ENCODE measurements at regions not wholly inside any gene's neighbourhood (a gene's known extent, or its start where the extent isn't known, plus 50 kb on each side); places are given as distances from the start of the nearest gene placed in this dataset.

DNA sequence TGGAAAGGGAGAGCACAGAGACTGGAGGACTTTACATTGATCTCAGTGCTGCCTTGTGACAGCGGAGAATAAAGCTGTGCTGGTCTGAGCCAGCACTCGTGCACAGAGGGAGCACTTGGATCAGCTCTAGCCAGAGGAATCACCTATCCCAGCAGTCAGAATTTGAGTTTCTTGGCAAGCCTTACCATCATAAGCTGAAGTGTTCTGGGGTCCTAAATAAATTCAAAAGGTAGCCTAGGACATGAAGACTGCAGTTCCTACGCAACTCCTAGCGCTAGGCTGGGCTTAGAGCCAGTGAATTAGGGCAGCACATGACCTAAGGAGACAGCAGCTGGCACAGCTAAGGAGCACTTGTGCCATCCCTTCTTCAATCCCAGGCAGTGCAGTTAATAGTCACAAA is 119.5 kb downstream of the HMHB1 start:
- ChIA-PET POLR2A (no interaction called here), CTCF (no interaction called here)
- TF ChIP-seq, protein P1, sequence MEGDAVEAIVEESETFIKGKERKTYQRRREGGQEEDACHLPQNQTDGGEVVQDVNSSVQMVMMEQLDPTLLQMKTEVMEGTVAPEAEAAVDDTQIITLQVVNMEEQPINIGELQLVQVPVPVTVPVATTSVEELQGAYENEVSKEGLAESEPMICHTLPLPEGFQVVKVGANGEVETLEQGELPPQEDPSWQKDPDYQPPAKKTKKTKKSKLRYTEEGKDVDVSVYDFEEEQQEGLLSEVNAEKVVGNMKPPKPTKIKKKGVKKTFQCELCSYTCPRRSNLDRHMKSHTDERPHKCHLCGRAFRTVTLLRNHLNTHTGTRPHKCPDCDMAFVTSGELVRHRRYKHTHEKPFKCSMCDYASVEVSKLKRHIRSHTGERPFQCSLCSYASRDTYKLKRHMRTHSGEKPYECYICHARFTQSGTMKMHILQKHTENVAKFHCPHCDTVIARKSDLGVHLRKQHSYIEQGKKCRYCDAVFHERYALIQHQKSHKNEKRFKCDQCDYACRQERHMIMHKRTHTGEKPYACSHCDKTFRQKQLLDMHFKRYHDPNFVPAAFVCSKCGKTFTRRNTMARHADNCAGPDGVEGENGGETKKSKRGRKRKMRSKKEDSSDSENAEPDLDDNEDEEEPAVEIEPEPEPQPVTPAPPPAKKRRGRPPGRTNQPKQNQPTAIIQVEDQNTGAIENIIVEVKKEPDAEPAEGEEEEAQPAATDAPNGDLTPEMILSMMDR (IDR thresholded peaks at IDR 0.05; ENCODE audit: insufficient read depth, low read length, missing control alignments): no peak
- no peak overlapping the region for H3K4me3 ChIP-seq (ENCODE audit: low read depth, low read length)
- no peak for DNase-seq (ENCODE audit: low read depth, low spot score)

DNA sequence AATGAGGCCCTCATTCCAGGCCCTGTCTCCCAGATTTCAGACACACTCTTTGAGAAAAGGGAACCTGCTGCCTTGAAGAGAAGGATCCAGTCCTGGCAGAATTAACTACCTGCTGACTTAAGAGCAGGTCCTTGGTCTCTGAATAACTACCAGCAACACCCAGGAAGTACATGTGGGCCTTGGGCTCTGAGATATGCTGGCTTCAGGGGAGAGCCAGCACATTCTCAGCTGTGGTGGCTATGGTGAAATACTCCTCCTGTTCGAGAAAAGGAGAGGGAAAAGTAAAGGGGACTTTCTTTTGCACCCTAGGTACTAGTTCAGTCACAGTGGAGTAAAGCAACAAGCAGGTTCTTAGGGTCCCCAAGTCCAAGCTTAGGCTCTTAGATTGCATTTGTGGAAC is 120.0 kb downstream of the HMHB1 start:
- no peak overlapping the region for H3K4me3 ChIP-seq (ENCODE audit: low read depth, low read length)
- ChIA-PET POLR2A (no interaction called here), CTCF (no interaction called here)
- no peak for DNase-seq (ENCODE audit: low read depth, low spot score)
- TF ChIP-seq, protein P1 (IDR thresholded peaks at IDR 0.05; ENCODE audit: insufficient read depth, low read length, missing control alignments): no peak

DNA sequence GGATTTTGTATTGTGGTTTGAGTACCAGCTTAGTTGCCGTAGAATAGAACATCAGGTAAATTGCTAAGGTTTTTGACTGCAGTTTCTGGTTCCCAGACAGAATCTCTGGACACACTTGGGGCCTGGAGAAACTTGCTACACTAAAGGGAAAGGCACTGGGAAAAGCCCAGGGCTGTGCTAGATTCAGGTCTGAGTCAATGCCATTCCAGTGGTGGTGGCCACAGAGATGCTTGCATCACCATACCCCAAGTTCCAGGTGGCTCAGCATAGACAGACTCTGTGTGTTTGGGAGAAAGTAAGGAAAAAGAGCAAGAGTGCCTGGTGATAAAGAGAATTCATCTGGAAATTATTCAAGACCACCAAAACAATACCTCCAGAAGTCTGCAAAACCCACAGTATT is 120.6 kb downstream of the HMHB1 start:
- POLR2A ChIA-PET: no interaction called here
- H3K4me3 ChIP-seq (ENCODE audit: low read depth, low read length): no peak overlapping the region
- TF ChIP-seq, protein P1 (IDR thresholded peaks at IDR 0.05; ENCODE audit: insufficient read depth, low read length, missing control alignments): no peak
- CTCF ChIA-PET: no interaction called here
- DNase-seq (ENCODE audit: low read depth, low spot score): no peak

DNA sequence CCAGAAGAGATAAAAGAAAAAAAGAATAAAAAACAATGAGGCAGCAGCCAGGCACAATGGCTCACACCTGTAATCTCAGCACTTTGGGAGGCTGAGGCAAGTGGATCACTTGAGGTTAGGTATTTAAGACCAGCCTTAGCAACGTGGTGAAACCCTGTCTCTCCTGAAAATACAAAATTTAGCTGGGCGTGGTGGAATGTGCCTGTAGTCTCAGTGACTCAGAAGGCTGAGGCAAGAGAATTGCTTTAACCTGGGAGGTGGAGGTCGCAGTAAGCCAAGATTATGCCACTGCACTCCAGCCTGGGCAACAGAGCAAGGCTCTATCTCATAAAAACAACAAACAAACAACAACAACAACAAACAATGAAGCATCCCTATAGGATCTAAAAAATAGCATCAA is 121.5 kb downstream of the HMHB1 start:
- CTCF ChIA-PET: no interaction called here
- DNase-seq (ENCODE audit: low read depth, low spot score): no peak
- POLR2A ChIA-PET: no interaction called here
- TF ChIP-seq, protein P1 (IDR thresholded peaks at IDR 0.05; ENCODE audit: insufficient read depth, low read length, missing control alignments): no peak
- no peak overlapping the region for H3K4me3 ChIP-seq (ENCODE audit: low read depth, low read length)

DNA sequence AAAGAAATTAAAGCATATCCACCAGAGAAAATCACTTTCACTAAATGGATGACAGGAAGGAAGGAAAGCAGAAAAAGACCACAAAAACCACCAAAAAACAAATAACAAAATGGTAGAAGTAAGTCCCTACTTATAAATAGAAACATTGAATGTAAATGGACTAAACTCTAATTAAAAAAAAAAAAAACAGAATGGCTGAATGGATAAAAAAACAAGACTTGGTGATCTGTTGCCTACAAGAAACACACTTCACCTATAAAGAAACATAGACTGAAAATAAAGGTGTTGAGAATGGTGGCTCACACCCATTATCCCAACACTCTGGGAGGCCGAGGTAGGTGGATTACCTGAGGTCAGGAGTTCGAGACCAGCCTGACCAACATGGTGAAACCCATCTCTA is 122.9 kb downstream of the HMHB1 start:
- CTCF ChIA-PET: no interaction called here
- no peak for DNase-seq (ENCODE audit: low read depth, low spot score)
- no peak overlapping the region for H3K4me3 ChIP-seq (ENCODE audit: low read depth, low read length)
- POLR2A ChIA-PET: no interaction called here
- TF ChIP-seq, protein P1 (IDR thresholded peaks at IDR 0.05; ENCODE audit: insufficient read depth, low read length, missing control alignments): no peak

DNA sequence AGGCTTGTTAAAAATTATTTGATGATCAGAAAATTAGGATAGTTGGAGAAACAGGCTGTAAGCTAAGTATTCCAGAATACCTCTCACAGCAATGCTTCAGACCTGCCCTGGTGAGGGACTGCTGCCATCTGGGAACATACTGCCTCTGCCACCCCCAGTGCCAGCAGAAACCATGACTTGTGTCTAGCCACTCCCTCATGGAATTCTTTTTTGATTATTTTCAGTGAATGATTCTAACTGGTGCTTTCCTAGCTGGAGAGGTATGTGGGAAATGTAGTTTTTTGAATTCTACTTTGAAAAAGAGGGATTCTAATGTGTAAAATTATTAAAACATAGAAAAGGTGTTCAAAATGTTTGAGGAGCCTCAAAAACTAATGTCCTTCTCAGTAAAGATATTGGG is 126.3 kb downstream of the HMHB1 start:
- POLR2A ChIA-PET: no interaction called here
- CTCF ChIA-PET: interaction anchor here (1.0 to 2.2 kb wide), 2 partner anchors 9 to 30 kb away, joined by 4 to 5 read pairs; no protein-coding TSS in a partner anchor
- TF ChIP-seq, protein P1 (IDR thresholded peaks at IDR 0.05; ENCODE audit: insufficient read depth, low read length, missing control alignments): no peak
- no peak for DNase-seq (ENCODE audit: low read depth, low spot score)
- H3K4me3 ChIP-seq (ENCODE audit: low read depth, low read length): no peak overlapping the region
